Adrenal gland (tissue), 5 donors: ENCODE measurements at regions not wholly inside any gene's neighbourhood (a gene's known extent, or its start where the extent isn't known, plus 50 kb on each side); places are given as distances from the start of the nearest gene placed in this dataset.

Experiments used
- POLR2A ChIP-seq, 2 donors: fragments of 450-650 bp; IDR thresholded peaks; one replicate each; pipeline ENCODE4 v1.6.1; 2017; ENCODE audit warnings: antibody characterized with exemption in 2 of 2, mild to moderate bottlenecking in 2 of 2, moderate library complexity in 1 of 2
- TF ChIP-seq, protein P1 (sequence below), 6 experiments: fragments of 450-650 bp in 4 of 6; fragments of 200-600 bp in 2 of 6; sonication (generic) in 1 of 6; IDR thresholded peaks; 1 replicate in 5 of 6; 2 replicates in 1 of 6; pipeline versions ENCODE4 v1.5.1 to v1.8.0; 2016 to 2021; ENCODE audit warnings: antibody characterized with exemption in 6 of 6, mild to moderate bottlenecking in 2 of 6, moderate library complexity in 1 of 6
- donor health status: DM: no; HTN: no; CAD: no.

DNA sequence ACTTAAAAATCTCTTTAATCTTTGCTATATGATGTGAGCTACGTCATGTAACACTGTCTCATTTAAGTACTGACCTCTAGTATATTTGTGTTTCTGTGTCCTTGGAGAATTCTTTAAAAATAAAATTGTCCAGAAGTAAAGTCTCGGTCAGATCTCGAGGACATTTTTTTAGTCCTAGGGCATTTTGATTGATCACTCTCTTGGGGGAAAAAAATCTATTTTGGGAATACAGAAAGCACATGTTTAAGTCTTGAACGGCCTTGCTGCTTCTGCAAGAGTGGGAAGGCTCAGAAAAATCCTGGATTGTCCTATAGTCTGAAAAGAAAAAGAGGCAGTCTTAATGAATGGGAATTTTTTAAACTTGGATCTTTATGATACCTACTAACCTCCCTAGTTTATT lies 234.3 kb downstream of the UTRN start:
- TF ChIP-seq, protein P1, sequence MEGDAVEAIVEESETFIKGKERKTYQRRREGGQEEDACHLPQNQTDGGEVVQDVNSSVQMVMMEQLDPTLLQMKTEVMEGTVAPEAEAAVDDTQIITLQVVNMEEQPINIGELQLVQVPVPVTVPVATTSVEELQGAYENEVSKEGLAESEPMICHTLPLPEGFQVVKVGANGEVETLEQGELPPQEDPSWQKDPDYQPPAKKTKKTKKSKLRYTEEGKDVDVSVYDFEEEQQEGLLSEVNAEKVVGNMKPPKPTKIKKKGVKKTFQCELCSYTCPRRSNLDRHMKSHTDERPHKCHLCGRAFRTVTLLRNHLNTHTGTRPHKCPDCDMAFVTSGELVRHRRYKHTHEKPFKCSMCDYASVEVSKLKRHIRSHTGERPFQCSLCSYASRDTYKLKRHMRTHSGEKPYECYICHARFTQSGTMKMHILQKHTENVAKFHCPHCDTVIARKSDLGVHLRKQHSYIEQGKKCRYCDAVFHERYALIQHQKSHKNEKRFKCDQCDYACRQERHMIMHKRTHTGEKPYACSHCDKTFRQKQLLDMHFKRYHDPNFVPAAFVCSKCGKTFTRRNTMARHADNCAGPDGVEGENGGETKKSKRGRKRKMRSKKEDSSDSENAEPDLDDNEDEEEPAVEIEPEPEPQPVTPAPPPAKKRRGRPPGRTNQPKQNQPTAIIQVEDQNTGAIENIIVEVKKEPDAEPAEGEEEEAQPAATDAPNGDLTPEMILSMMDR (IDR thresholded peaks at IDR 0.05), result no peak
- TF ChIP-seq POLR2A (IDR thresholded peaks at IDR 0.05), result no peak
